Heart right ventricle (tissue), 16 donors: ENCODE measurements at regions not wholly inside any gene's neighbourhood (a gene's known extent, or its start where the extent isn't known, plus 50 kb on each side); places are given as distances from the start of the nearest gene placed in this dataset.
"Not testable (repeated sequence)": the region's sequence is repeated elsewhere in the genome, so short reads cannot be mapped to it uniquely, and the experiment has no call there.

Experiments used
- ATAC-seq, 8 donors: fragments of 200-7000 bp; cut with Tn5 transposase; one replicate each; pipeline ENCODE4 v1.9.1; 2020; ENCODE audit warnings: mild to moderate bottlenecking in 8 of 8, moderate library complexity in 8 of 8, moderate number of reproducible peaks in 1 of 8
- DNase-seq, 2 donors: peaks; one replicate each; pipeline ENCODE4 v3.0.0-alpha.2; 2020
- H3K27ac ChIP-seq, 10 donors: fragments of 200-600 bp; sonication (generic) in 2 of 10; one replicate each; pipeline versions ENCODE4 v1.5.0 to v1.8.0; 2020 to 2022; ENCODE audit warnings: mild to moderate bottlenecking in 3 of 10
- H3K27me3 ChIP-seq, 7 donors: fragments of 200-600 bp; one replicate each; pipeline ENCODE4 v1.8.0; 2021 to 2022; ENCODE audit warnings: mild to moderate bottlenecking in 2 of 7
- H3K36me3 ChIP-seq, 9 donors: fragments of 200-600 bp; sonication (generic) in 1 of 9; one replicate each; pipeline versions ENCODE4 v1.5.0 to v1.8.0; 2020 to 2022; ENCODE audit warnings: mild to moderate bottlenecking in 2 of 9
- H3K4me1 ChIP-seq, 9 donors: fragments of 200-600 bp; sonication (generic) in 1 of 9; one replicate each; pipeline versions ENCODE4 v1.5.0 to v1.8.0; 2020 to 2022; ENCODE audit warnings: mild to moderate bottlenecking in 4 of 9
- H3K4me3 ChIP-seq, 10 donors: fragments of 200-600 bp; sonication (generic) in 2 of 10; one replicate each; pipeline versions ENCODE4 v1.5.0 to v1.8.0; 2020 to 2022; ENCODE audit warnings: mild to moderate bottlenecking in 7 of 10, moderate library complexity in 2 of 10
- H3K9me3 ChIP-seq, 11 donors: fragments of 200-600 bp in 10 of 11; sonication (generic) in 2 of 11; one replicate each; pipeline versions ENCODE4 v1.5.0 to v1.8.0; 2013 to 2022; ENCODE audit warnings: mild to moderate bottlenecking in 2 of 11, control low read depth in 1 of 11, moderate library complexity in 1 of 11
- CTCF ChIP-seq, 9 donors: fragments of 200-600 bp; sonication (generic) in 2 of 9; IDR thresholded peaks; one replicate each; pipeline versions ENCODE4 v1.5.0 to v1.8.0; 2021 to 2022; ENCODE audit warnings: antibody characterized with exemption in 9 of 9, mild to moderate bottlenecking in 5 of 9, moderate library complexity in 1 of 9
- WGBS, 2 donors: extraction: QIAGEN DNeasy Blood & Tissue Kit; methylation state at CpG; one replicate each; pipeline ENCODE4 v1.1.7; 2013; ENCODE audit warnings: inconsistent platforms in 1 of 2; 5-methylcytosine and 5-hydroxymethylcytosine counted together
- intact Hi-C, 10 donors: fragments of 100-400 bp; cut with DNase I; formaldehyde crosslinking; loops; one replicate each; pipeline versions ENCODE4 v1.11.1 to v1.14.2; 2022
- donor health status: Arrhythmogenic right ventricular cardiomyopathy.
- donor health status: ischemic (EF 13 %, LVEDD 7.1; RV severe dilation, severe dysfunction).
- donor health status: healthy with polysubstance abuse.
- donor health status: DM: no; HTN: yes; CAD: no.
- donor health status: DM: no; HTN: no; CAD: no.
- donor health status: ischemic (EF 25% LVEDD 6.9; RV normal size, moderate dysfunction).
- donor health status: ischemic (EF 25% LVEDD 5.7; RV mildly dilated, moderate dysfunction).
- donor health status: healthy.
- donor health status: DM: yes; HTN: yes; CAD: no.
- donor health status: Ischemic cardiomyopathy.
- donor health status: ischemic (EF 35%, LVEDD 5.7; RV mildly dilated, moderate dysfunction).
- donor health status: nonischemic (EF 11% LVEDD 7.7; RV severe dilation, severe dysfunction).
- donor health status: DM: yes; HTN: yes; CAD: no.
- donor health status: PGD.
- donor health status: ischemic (EF 29% LVEDD 5.4; RV normal size, mild dysfunction).
- donor health status: nonischemic (EF 23%, LVEDD 6.1; RV moderate dilation, normal function).

- Histone ChIP-seq H3K27me3 (no peaks in the 10 kb centered on the region), H3K9me3 (peaks cover 0 to 6% (median 0%) of the 10 kb centered on the region in 11 donors), H3K36me3 (no peaks in the 10 kb centered on the region), H3K4me3 (no peak overlapping the region), H3K27ac (no peak overlapping the region), H3K4me1 (no peaks in the 10 kb centered on the region)
- WGBS, 2 donors = 82% methylated on average over 3 of the region's 3 CpGs
- no peak for TF ChIP-seq CTCF (IDR thresholded peaks at IDR 0.05)
- ATAC-seq (no peak), DNase-seq (no peak)
- intact Hi-C loops = no loop called here
These were observed 269.9 kb upstream of the SYNCRIP start for GRCh38 chr6:85912582-85912981.

- H3K36me3 ChIP-seq = no peaks in the 10 kb centered on the region
- peaks cover 0 to 11% (median 0%) of the 10 kb centered on the region in 11 donors for H3K9me3 ChIP-seq
- no peaks in the 10 kb centered on the region for H3K4me1 ChIP-seq
- intact Hi-C loops = no loop called here
- H3K27me3 ChIP-seq = no peaks in the 10 kb centered on the region
- H3K4me3 ChIP-seq = no peak overlapping the region
- no peak overlapping the region for H3K27ac ChIP-seq
- 88% methylated on average over 9 of the region's 9 CpGs for WGBS, 2 donors
- DNase-seq (no peak), ATAC-seq (no peak)
- TF ChIP-seq CTCF (IDR thresholded peaks at IDR 0.05) = no peak
These were observed 268.4 kb upstream of the SYNCRIP start for GRCh38 chr6:85911067-85911466.

DNA sequence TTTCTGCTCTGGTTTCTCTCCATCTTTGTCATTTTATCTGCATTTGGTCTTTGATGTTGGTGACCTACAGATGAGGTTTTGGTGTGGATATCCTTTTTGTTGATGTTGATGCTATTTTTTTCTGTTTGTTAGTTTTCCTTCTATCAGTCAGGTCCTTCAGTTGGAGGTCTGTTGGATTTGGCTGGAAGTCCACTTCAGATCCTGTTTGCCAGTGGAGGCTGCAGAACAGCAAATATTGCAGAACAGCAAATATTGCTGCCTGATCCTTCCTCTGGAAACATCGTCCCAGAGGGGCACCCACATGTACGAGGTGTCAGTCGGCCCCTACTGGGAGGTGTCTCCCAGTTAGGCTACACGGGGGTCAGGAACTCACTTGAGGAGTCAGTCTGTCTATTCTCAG, 265.4 kb upstream of the SYNCRIP start:
- H3K4me3 ChIP-seq, intact Hi-C loops, H3K36me3 ChIP-seq, DNase-seq, H3K27ac ChIP-seq, H3K27me3 ChIP-seq, H3K4me1 ChIP-seq, ATAC-seq: not testable (repeated sequence)
- 75 to 81% methylated on average over 4 of the region's 4 CpGs for WGBS, 2 donors
- H3K9me3 ChIP-seq = peaks cover 0 to 11% (median 0%) of the 10 kb centered on the region in 11 donors

GRCh38 chr6:85892346-85892745, 249.7 kb upstream of the SYNCRIP start:
- no peak for DNase-seq
- H3K9me3 ChIP-seq = peaks cover 0 to 30% (median 0%) of the 10 kb centered on the region in 11 donors
- H3K36me3 ChIP-seq = no peaks in the 10 kb centered on the region
- H3K27ac ChIP-seq = no peak overlapping the region
- no peaks in the 10 kb centered on the region for H3K27me3 ChIP-seq
- no peak for ATAC-seq
- 42 to 43% methylated on average over 3 of the region's 3 CpGs for WGBS, 2 donors
- no peaks in the 10 kb centered on the region for H3K4me1 ChIP-seq
- H3K4me3 ChIP-seq = no peak overlapping the region
- intact Hi-C loops = no loop called here
- TF ChIP-seq CTCF (IDR thresholded peaks at IDR 0.05) = no peak

DNA sequence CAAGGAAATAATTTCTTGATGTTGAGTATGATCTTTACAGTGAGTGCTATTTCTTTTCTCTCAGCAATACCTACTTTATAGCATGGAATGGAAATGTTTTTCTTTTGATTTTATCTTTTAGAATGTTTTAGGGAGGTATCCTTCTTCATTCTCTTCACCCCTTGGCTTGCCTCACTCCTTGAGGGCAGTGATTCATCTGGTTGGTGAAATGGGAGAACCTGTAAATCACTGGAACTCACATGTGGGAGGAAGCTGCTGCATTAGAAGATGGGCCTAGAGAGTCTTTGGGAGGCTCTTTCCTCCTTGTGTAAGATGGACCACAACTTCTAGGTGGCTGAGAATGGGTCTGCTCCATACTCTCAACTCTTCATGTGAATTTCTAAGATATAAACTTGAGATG, 244.8 kb upstream of the SYNCRIP start:
- Histone ChIP-seq H3K9me3 (peaks cover 0 to 19% (median 0%) of the 10 kb centered on the region in 11 donors), H3K27ac (no peak overlapping the region), H3K4me1 (no peaks in the 10 kb centered on the region), H3K36me3 (no peaks in the 10 kb centered on the region), H3K27me3 (no peaks in the 10 kb centered on the region), H3K4me3 (no peak overlapping the region)
- TF ChIP-seq CTCF (IDR thresholded peaks at IDR 0.05) = no peak
- DNase-seq (no peak), ATAC-seq (no peak)
- intact Hi-C loops = no loop called here
